T-helper 2 cell treated with Interferon-gamma antibody and Interleukin-4, amounts not matched to agents 5 μg/mL and 100 μg/mL, for 36 hours (primary cell): ENCODE measurements at regions not wholly inside any gene's neighbourhood (a gene's known extent, or its start where the extent isn't known, plus 50 kb on each side); places are given as distances from the start of the nearest gene placed in this dataset.
"Not testable (repeated sequence)": the region's sequence is repeated elsewhere in the genome, so short reads cannot be mapped to it uniquely, and the experiment has no call there.

Experiments used
- DNase-seq: peaks from one replicate; pipeline ENCODE4 v3.0.0; 2021; ENCODE audit warnings: low spot score
- H3K27ac Mint-ChIP-seq: one replicate; pipeline ENCODE4 v1.8.0; 2021; ENCODE audit warnings: mild to moderate bottlenecking, mixed read lengths
- H3K27me3 Mint-ChIP-seq: one replicate; pipeline ENCODE4 v1.8.0; 2021; ENCODE audit warnings: low read depth, mixed read lengths
- H3K36me3 Mint-ChIP-seq: one replicate; pipeline ENCODE4 v1.8.0; 2021; ENCODE audit warnings: low read depth, mixed read lengths
- H3K4me1 Mint-ChIP-seq: one replicate; pipeline ENCODE4 v1.8.0; 2021; ENCODE audit warnings: low read depth, mixed read lengths
- H3K4me3 Mint-ChIP-seq: one replicate; pipeline ENCODE4 v1.8.0; 2022; ENCODE audit warnings: mild to moderate bottlenecking, moderate library complexity, mixed read lengths
- H3K9me3 Mint-ChIP-seq: one replicate; pipeline ENCODE4 v1.8.0; 2021; ENCODE audit warnings: mixed read lengths

DNA sequence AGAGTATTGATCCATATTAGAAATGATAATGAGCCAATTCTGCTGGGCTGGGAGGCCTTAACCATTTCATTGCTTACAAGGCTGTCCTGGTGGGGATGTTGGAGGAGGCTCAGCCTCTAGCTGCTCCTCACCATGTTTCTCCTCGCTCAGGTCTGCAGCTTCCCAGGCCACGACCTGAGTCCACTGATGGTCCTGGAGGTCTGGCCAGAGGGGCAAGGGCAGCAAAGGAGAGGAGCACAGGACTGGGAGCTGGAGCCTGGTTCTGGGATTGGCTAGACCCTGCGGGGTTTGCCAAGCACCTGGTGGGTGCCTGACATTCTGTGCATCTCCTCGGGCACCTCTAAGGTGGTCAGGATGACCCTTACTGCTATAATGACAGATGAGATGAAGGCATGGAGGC lies 92.6 kb downstream of the KIF26A start:
- no peaks in the 10 kb centered on the region for H3K27me3 Mint-ChIP-seq
- peaks cover 3% of the 10 kb centered on the region for H3K36me3 Mint-ChIP-seq
- no peak overlapping the region for H3K4me3 Mint-ChIP-seq
- peaks cover 23% of the 10 kb centered on the region for H3K9me3 Mint-ChIP-seq
- peaks cover 6% of the 10 kb centered on the region for H3K4me1 Mint-ChIP-seq
- H3K27ac Mint-ChIP-seq, result no peak overlapping the region
- DNase-seq, result no peak

DNA sequence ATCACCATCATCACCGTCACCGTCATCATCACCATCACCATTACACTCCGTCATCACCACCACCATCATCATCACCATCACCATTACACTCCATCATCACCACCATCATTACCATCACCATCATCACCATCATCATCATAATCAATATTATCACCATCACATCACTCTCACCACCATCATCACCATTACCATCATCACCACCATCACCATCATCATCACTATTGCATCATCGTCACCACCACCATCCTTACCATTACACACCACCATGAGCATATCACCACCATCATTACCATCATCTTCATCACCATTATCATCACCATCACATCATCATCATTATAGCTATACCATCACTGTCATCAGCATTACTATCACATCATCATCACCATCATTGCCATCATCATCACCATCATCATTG lies 93.7 kb downstream of the KIF26A start:
- Mint-ChIP-seq H3K27me3 (no peaks in the 10 kb centered on the region), H3K4me3 (no peak overlapping the region), H3K4me1 (peaks cover 6% of the 10 kb centered on the region), H3K36me3 (peaks cover 3% of the 10 kb centered on the region), H3K27ac (no peak overlapping the region), H3K9me3 (peaks cover 31% of the 10 kb centered on the region)
- no peak for DNase-seq

DNA sequence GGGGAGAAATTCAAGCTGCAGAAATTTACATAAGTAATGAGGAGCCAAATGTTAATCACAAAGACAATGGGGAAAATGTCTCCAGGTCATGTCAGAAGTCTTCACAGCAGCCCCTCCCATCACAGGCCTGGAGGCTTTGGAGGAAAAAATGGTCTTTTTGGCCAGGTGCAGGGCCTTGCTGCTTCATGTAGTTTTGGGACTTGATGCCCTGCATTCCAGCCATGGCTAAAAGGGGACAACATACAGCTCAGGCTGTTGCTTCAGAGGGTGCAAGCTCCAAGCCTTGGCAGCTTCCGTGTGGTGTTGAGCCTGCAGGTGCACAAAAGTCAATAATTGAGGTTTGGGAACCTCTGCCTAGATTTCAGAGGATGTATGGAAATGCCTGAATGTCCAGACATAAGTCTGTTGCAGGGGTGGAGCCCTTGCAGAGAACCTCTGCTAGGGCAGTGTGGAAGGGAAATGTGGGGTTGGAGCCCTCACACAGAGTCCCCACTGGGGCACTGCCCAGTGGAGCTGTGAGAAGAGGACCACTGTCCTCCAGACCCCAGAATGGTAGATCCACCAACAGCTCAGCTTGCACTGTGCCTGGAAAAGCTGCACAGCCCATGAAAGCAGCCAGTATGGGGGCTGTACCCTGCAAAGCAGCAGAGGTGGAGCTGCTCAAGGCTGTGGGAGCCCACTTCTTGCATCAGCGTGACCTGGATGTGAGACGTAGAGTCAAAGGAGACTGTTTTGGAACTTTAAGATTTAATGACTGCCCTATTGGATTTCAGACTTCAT lies 95.8 kb downstream of the KIF26A start:
- not testable (repeated sequence) for H3K4me3 Mint-ChIP-seq, H3K36me3 Mint-ChIP-seq, DNase-seq, H3K4me1 Mint-ChIP-seq, H3K27ac Mint-ChIP-seq, H3K27me3 Mint-ChIP-seq
- H3K9me3 Mint-ChIP-seq, result peaks cover 30% of the 10 kb centered on the region

DNA sequence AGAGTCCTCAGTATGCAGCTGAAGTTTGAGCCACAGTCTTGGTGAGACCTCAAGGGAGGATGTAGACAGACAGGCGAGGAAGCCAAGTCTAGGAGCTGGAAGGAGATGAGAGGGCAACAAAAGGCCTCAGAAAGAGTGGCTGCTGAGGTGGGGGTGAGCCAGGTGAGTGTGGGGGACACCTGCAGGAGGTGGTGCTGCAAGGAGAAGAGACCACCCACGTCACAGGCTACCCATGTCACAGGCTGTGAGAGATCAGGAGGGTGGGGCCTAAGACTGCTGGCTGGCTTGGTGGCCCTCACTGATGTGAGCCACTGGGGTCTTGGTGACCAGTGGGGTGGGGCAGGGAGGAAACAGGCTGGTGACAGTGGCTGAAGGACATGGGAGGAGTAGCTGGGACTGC lies 97.3 kb downstream of the KIF26A start:
- Mint-ChIP-seq H3K36me3 (no peaks in the 10 kb centered on the region), H3K27ac (no peak overlapping the region), H3K9me3 (peaks cover 30% of the 10 kb centered on the region), H3K4me1 (no peaks in the 10 kb centered on the region), H3K27me3 (no peaks in the 10 kb centered on the region), H3K4me3 (no peak overlapping the region)
- no peak for DNase-seq

DNA sequence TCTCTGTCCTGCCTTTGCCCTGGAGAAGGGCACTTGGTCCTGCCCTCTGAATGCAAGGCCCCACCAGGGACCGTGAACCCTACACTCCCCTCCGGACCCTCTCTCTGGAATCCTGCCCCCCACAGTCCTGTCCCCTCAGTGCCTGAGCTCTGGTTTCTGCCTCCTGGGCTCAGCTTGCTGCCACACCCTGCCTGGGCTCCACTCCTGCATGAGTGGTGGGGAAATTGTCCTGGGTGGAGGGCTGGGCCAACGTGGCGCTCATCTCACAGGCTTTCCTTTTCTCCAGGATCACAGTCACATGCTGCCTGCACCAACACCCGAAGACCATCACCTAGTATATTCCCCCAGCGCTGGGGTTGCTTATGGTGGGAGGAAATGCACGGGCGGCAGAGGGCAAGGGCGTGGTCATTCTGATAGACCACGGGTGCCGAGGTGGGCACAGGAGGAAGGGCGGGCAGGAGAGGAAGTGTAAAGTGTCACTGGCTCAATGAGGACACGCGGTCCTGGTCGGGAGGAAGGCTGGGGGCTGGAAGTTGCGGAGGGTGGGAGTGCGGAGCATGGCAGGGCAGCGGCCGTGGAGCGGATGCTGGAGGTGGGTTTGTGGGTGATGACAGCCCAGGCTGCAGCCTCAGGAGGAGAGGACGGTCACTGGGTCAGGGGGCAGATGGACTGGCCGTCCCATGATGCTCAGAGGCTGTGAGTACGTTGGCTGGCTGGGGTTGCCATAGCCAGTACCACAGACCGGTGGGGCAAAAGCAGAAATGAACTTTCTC lies 99.5 kb downstream of the KIF26A start:
- H3K27ac Mint-ChIP-seq, result no peak overlapping the region
- H3K36me3 Mint-ChIP-seq, result no peaks in the 10 kb centered on the region
- H3K27me3 Mint-ChIP-seq, result no peaks in the 10 kb centered on the region
- peaks cover 30% of the 10 kb centered on the region for H3K9me3 Mint-ChIP-seq
- H3K4me1 Mint-ChIP-seq, result no peaks in the 10 kb centered on the region
- H3K4me3 Mint-ChIP-seq, result no peak overlapping the region
- DNase-seq, result no peak

DNA sequence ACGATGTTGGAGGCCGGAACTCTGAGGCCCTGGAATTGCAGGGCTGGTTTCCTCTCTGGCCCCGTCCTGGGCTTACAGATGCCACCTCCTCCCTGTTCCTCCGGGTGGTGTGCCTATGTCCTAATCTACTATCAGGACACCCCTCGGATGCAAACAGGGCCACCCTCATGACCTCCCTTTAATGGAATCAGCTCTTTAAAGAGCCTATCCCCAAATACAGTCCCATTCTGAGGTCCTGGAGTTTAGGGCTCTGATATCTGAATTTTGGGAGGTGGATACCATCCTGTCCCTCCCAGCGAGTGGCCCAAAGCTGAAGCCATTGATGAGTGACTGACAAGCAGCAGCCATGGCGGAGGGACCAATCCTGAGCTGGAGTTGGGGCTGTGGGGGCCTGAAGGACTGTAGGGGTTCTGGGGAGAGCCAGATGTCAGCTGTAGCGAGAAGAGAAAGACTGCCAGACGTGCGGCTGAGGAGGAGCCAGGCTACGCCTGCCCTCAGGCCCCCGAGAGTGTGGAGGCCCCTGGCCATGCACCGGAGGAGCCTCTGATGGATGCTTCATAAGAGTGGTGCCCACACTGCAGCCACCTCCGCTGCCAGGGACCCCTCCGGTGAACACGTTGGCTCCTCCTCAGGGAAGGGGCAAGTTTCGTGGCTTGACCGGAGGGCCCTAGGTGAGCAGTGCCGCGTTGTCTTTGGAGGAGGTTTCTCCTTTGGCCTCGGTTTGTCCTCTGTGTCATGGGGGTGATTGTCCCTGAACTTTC lies 100.2 kb downstream of the KIF26A start:
- no peak overlapping the region for H3K27ac Mint-ChIP-seq
- no peaks in the 10 kb centered on the region for H3K36me3 Mint-ChIP-seq
- DNase-seq, result no peak
- peaks cover 24% of the 10 kb centered on the region for H3K9me3 Mint-ChIP-seq
- H3K4me1 Mint-ChIP-seq, result no peaks in the 10 kb centered on the region
- no peaks in the 10 kb centered on the region for H3K27me3 Mint-ChIP-seq
- no peak overlapping the region for H3K4me3 Mint-ChIP-seq

DNA sequence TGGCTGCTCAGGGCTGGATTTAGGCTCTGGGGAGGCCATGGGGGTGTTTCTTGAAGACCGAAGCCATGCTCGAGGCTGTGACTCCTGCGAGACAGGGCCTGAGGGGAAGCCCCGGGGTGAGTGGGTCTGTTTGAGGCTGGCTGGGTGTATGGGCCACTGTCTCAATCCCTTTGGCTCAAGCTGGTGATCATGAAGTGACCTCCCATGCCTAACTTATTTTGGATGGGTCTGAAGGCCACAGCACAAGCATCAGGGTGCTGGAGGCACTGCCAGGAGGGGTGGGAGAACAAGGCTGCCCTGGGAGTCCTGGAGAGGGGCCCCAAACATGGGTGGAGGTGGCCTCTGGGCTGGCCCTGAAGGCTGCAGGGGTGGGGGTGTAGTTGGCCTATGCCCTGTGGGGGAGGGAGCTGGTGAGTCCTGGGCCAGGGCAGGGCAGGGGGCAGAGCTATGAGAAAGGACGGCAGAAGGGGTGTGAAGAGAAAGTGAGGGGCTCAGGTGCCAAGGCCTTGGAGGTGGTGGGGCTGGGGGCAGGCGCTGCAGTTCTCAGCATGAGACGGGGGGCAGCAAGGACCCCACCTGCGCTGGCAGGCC lies 100.9 kb downstream of the KIF26A start:
- Mint-ChIP-seq H3K4me3 (no peak overlapping the region), H3K4me1 (no peaks in the 10 kb centered on the region), H3K27me3 (no peaks in the 10 kb centered on the region), H3K27ac (no peak overlapping the region), H3K9me3 (peaks cover 21% of the 10 kb centered on the region), H3K36me3 (no peaks in the 10 kb centered on the region)
- no peak for DNase-seq

DNA sequence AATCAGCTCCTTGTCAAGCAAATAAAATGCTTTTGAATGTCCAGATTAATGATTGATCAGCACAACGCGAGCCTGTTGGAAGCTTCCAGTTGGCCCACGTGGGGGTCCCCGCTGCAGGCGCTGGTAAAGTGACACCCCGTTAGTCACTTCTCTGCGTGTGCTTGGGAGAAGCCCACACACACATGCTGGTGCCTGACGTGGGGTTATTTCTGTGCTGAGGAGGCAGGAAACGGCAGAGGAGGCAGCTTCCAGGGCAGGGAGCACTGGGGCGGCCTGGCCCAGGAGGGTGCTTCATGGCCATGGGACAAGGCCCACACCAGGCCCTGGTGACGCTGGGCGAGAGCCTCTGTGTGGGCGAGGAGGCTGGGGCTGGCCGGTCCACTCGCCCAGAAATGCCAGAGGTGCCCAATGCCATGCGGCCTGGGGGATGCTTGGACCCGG lies 101.5 kb downstream of the KIF26A start:
- peaks cover 21% of the 10 kb centered on the region for H3K9me3 Mint-ChIP-seq
- no peak overlapping the region for H3K4me3 Mint-ChIP-seq
- no peaks in the 10 kb centered on the region for H3K4me1 Mint-ChIP-seq
- no peaks in the 10 kb centered on the region for H3K27me3 Mint-ChIP-seq
- DNase-seq, result no peak
- no peaks in the 10 kb centered on the region for H3K36me3 Mint-ChIP-seq
- no peak overlapping the region for H3K27ac Mint-ChIP-seq

DNA sequence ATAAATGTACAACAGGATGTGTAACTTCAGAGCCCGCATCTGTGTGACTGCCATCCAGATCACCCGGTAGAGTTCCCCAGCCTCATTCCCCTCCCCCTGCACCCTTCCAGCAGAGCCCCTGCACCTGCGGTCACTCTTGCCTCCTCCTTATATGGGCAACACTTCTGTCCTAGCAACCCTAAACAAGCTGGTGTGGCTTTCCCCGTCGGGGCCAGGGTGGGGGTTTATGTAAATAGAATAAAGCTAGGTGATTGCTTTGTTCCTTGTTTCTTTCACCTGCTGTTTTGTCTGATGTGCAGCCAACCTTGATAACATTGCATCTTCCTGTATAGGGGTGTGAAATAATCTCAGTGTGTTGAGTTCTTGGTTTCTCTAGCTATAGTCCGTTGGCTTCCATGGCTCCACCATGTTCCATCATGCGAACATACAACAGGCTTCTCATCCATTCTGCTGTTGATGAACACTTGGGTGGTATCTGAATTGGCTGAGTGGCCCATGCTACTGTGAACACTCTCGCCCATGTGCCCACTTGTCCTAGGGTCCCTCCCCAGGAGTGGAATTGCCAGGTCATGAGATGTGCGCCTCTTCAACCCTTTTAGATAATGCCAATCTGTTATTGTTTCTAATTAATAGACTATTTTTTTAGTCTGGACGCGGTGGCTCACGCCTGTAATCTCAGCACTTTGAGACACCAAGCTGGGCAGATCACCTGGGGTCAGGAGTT lies 102.2 kb downstream of the KIF26A start:
- H3K4me3 Mint-ChIP-seq, result no peak overlapping the region
- H3K36me3 Mint-ChIP-seq, result no peaks in the 10 kb centered on the region
- no peaks in the 10 kb centered on the region for H3K27me3 Mint-ChIP-seq
- H3K9me3 Mint-ChIP-seq, result peaks cover 17% of the 10 kb centered on the region
- H3K27ac Mint-ChIP-seq, result no peak overlapping the region
- DNase-seq, result no peak
- no peaks in the 10 kb centered on the region for H3K4me1 Mint-ChIP-seq

DNA sequence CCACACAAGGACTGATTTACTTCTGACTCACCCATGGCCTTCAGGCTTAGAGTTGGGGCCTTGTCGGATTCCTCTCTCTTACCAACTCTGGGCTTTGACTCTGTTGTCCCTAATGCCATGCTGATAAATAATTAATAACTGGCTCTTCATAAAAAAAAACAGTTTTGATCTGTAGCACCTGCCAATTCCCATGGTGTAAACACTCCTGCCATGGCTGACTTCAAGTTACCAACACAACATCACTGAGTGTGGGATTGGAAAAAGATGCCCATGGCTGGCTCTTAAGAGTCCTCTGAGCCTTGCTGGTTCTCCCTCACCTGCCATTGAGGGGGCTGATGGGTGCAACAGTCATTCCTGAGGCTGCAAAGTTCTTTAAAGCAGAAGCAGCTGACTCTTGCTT lies 104.8 kb downstream of the KIF26A start:
- H3K36me3 Mint-ChIP-seq, result no peaks in the 10 kb centered on the region
- H3K4me3 Mint-ChIP-seq, result no peak overlapping the region
- no peak overlapping the region for H3K27ac Mint-ChIP-seq
- no peaks in the 10 kb centered on the region for H3K9me3 Mint-ChIP-seq
- no peaks in the 10 kb centered on the region for H3K4me1 Mint-ChIP-seq
- DNase-seq, result no peak
- no peaks in the 10 kb centered on the region for H3K27me3 Mint-ChIP-seq

DNA sequence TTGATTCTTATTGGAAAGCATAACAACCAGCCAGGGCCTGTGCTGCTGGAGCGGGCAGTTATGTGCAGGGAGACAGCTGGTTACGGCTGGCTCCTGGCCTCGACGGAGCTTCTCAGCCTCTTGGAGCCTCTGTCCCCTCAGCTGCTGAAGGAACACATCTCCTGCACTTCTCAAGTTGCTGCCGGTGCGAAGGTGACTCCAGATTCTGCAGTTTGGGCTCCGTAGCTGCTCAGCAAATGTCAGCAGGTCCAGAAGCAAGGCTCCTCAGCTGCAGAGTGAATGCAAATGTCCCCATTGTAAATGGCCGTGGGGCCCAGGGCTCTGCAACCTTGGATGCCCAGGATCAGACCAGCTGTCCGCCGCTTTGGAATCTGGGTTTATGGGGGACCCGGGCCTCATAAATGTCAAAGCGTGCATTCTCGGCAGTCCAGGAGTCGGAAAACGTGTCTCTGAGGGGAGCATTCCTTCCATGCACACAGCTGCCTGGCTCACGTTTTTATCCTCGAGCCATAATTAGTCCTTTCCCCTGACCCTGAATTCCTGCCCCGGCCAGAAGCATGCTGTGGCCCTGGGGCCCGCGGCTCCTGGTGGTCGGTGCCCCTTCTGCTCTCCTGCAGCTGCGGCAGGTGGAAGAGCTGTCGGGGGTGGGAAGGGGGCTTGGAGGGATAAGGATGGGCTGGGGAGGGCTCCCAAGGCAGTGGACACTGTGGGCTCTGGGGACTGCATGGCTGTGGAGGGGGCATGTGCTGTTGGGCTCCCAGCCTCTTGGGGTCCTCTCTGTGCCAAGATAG lies 106.0 kb downstream of the KIF26A start:
- no peaks in the 10 kb centered on the region for H3K27me3 Mint-ChIP-seq
- no peaks in the 10 kb centered on the region for H3K4me1 Mint-ChIP-seq
- no peaks in the 10 kb centered on the region for H3K9me3 Mint-ChIP-seq
- H3K4me3 Mint-ChIP-seq, result no peak overlapping the region
- DNase-seq, result no peak
- H3K36me3 Mint-ChIP-seq, result no peaks in the 10 kb centered on the region
- H3K27ac Mint-ChIP-seq, result no peak overlapping the region

DNA sequence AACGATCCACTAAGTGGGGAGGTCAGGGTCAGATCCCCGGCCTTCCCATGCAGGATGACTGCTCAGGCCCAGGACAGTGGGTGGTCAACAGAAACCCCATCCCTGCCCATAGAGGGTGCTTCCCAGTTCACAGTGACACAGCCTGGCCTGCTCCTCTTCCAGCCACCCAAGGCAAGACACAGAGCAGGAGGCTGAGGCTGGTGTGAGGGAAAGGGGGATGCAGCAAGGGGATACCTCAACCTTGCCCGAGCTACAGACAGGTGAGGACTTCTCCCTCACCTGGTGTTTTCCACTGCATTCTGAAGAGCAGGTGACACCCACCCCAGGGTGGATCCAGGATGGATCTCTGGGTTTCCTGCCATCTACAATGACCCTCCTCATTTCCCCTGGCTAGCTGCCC lies 106.7 kb downstream of the KIF26A start:
- H3K36me3 Mint-ChIP-seq, result no peaks in the 10 kb centered on the region
- no peak for DNase-seq
- H3K4me1 Mint-ChIP-seq, result no peaks in the 10 kb centered on the region
- no peaks in the 10 kb centered on the region for H3K27me3 Mint-ChIP-seq
- no peak overlapping the region for H3K4me3 Mint-ChIP-seq
- no peak overlapping the region for H3K27ac Mint-ChIP-seq
- H3K9me3 Mint-ChIP-seq, result no peaks in the 10 kb centered on the region

DNA sequence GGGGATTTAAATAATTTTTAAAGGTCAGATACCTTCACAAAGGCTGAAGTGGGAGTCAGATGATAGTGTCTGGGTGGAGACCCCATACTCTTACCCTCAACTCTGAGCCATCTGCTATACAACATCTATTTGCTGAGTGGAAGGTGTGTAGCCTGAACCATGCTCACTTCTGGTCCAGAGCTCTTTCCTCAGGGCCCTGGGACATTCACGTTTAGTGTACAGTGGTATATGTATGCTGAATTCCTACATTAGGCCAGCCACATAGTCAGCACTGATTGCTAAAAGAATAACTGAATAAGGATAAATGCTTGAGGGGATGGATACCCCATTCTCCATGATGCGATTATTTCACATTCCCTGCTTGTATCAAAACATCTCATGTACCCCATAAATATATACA lies 107.3 kb downstream of the KIF26A start:
- Mint-ChIP-seq H3K4me1 (no peaks in the 10 kb centered on the region), H3K27me3 (no peaks in the 10 kb centered on the region), H3K4me3 (no peak overlapping the region), H3K9me3 (no peaks in the 10 kb centered on the region), H3K36me3 (no peaks in the 10 kb centered on the region), H3K27ac (no peak overlapping the region)
- DNase-seq, result no peak
